Body of pancreas (tissue), 4 donors: ENCODE measurements at regions not wholly inside any gene's neighbourhood (a gene's known extent, or its start where the extent isn't known, plus 50 kb on each side); places are given as distances from the start of the nearest gene placed in this dataset.
"Not testable (repeated sequence)": the region's sequence is repeated elsewhere in the genome, so short reads cannot be mapped to it uniquely, and the experiment has no call there.

ENCODE experiments used
- ATAC-seq: fragments of 150-250 bp; one replicate; pipeline ENCODE4 v1.9.1; 2016
- DNase-seq, 4 donors: peaks; one replicate each; pipeline ENCODE4 v3.0.0-alpha.2; 2019
- H3K27ac ChIP-seq, 4 donors: fragments of 200-600 bp; sonication (generic); 1 replicate in 3 of 4; 2 replicates in 1 of 4; pipeline versions ENCODE4 v1.5.1 to v1.6.1; 2016 to 2019; ENCODE audit warnings: mild to moderate bottlenecking in 1 of 4, mixed read lengths in 1 of 4, moderate library complexity in 1 of 4
- H3K27me3 ChIP-seq, 2 donors: fragments of 200-600 bp; sonication (generic); one replicate each; pipeline ENCODE4 v1.6.0; 2016; ENCODE audit warnings: mild to moderate bottlenecking in 1 of 2
- H3K36me3 ChIP-seq, 2 donors: fragments of 200-600 bp; sonication (generic); replicated peaks in 1 of 2; 2 replicates each; pipeline ENCODE4 v1.5.1; 2016; ENCODE audit warnings: low read depth in 2 of 2; ENCODE audit not compliant: insufficient read depth in 1 of 2
- H3K4me1 ChIP-seq: fragments of 200-600 bp; sonication (generic); one replicate; pipeline ENCODE4 v1.6.0; 2016
- H3K4me3 ChIP-seq, 2 donors: fragments of 200-600 bp; sonication (generic); 1 replicate in 1 of 2; 2 replicates in 1 of 2; pipeline ENCODE4 v1.5.1; 2016 to 2019
- H3K9me3 ChIP-seq, 3 donors: fragments of 200-600 bp; sonication (generic); 1 replicate in 2 of 3; 2 replicates in 1 of 3; pipeline ENCODE4 v1.5.1; 2016
- CTCF ChIP-seq, 7 experiments: fragments of 450-650 bp in 4 of 7; fragments of 200-600 bp in 3 of 7; sonication (generic) in 3 of 7; IDR thresholded peaks; one replicate each; pipeline ENCODE4 v1.5.1; 2016 to 2019; ENCODE audit warnings: antibody characterized with exemption in 7 of 7
- POLR2A ChIP-seq, 3 donors: fragments of 450-650 bp; IDR thresholded peaks; one replicate each; pipeline ENCODE4 v1.6.1; 2016; ENCODE audit warnings: antibody characterized with exemption in 3 of 3, mild to moderate bottlenecking in 2 of 3
- WGBS, 2 donors: methylation state at CpG; one replicate each; pipeline ENCODE4 v1.1.5; 2017; 5-methylcytosine and 5-hydroxymethylcytosine counted together
- intact Hi-C: fragments of 100-400 bp; cut with DNase I; formaldehyde crosslinking; loops from one replicate; pipeline ENCODE4 v1.15.1; 2023

- intact Hi-C loops, result no loop called here
- Histone ChIP-seq H3K9me3 (no peaks in the 10 kb centered on the region), H3K4me3 (no peak overlapping the region), H3K27ac (peak overlapping the region; percentile 66 to 78 (median 74)), H3K27me3 (no peaks in the 10 kb centered on the region), H3K4me1 (peaks cover 32% of the 10 kb centered on the region), H3K36me3 (no peaks in the 10 kb centered on the region)
- WGBS, 2 donors, result 36 to 38% methylated on average over 3 of the region's 3 CpGs
- peak; percentile 28 for ATAC-seq
- DNase-seq, result peak in 3 of 4 donors; percentile 12 to 44 (median 23)
- TF ChIP-seq CTCF (IDR thresholded peaks at IDR 0.05) (peak in 2 of 7 experiments; percentile 18 to 28), POLR2A (IDR thresholded peaks at IDR 0.05) (no peak)
These were observed 557.1 kb upstream of the CHAC2 start for GRCh38 chr2:53210538-53210937.

GRCh38 chr2:53209679-53210458 is 557.7 kb upstream of the CHAC2 start:
- Histone ChIP-seq H3K9me3 (no peaks in the 10 kb centered on the region), H3K4me1 (peaks cover 36% of the 10 kb centered on the region), H3K4me3 (no peak overlapping the region), H3K27ac (peak overlapping the region in 3 of 4 donors; percentile 71 to 78 (median 76)), H3K36me3 (no peaks in the 10 kb centered on the region), H3K27me3 (no peaks in the 10 kb centered on the region)
- DNase-seq (peak in 1 of 4 donors; percentile 28), ATAC-seq (peak; percentile 58)
- intact Hi-C loops, result no loop called here
- no peak for TF ChIP-seq CTCF (IDR thresholded peaks at IDR 0.05)
- no peak for TF ChIP-seq POLR2A (IDR thresholded peaks at IDR 0.05)
- WGBS, 2 donors, result 32 to 35% methylated on average over 5 of the region's 5 CpGs

- ATAC-seq, result no peak
- WGBS, 2 donors, result 34 to 47% methylated on average over 4 of the region's 4 CpGs
These were observed 558.8 kb upstream of the CHAC2 start for GRCh38 chr2:53208815-53209214.

GRCh38 chr2:53206226-53206625 is 561.4 kb upstream of the CHAC2 start:
- 57 to 62% methylated on average over 1 of the region's 1 CpG for WGBS, 2 donors
- peaks cover 47% of the 10 kb centered on the region for H3K4me1 ChIP-seq
- ATAC-seq, intact Hi-C loops, H3K9me3 ChIP-seq, H3K27me3 ChIP-seq, H3K36me3 ChIP-seq, H3K4me3 ChIP-seq, DNase-seq: not testable (repeated sequence)
- peak overlapping the region in 1 of 4 donors; percentile 5 for H3K27ac ChIP-seq

More at GRCh38 chr2:53208815-53209214, 558.8 kb upstream of the CHAC2 start:
- Histone ChIP-seq H3K4me1 (peaks cover 36% of the 10 kb centered on the region), H3K36me3 (no peaks in the 10 kb centered on the region), H3K4me3 (no peak overlapping the region), H3K27me3 (no peaks in the 10 kb centered on the region), H3K9me3 (no peaks in the 10 kb centered on the region), H3K27ac (peak overlapping the region in 3 of 4 donors; percentile 63 to 78 (median 76))
- TF ChIP-seq CTCF (IDR thresholded peaks at IDR 0.05), result no peak
- no peak for TF ChIP-seq POLR2A (IDR thresholded peaks at IDR 0.05)
- no peak for DNase-seq
- intact Hi-C loops, result no loop called here

GRCh38 chr2:53202063-53202462 is 565.5 kb upstream of the CHAC2 start:
- TF ChIP-seq POLR2A (IDR thresholded peaks at IDR 0.05) (no peak), CTCF (IDR thresholded peaks at IDR 0.05) (peak in 6 of 7 experiments; percentile 16 to 72 (median 58))
- Histone ChIP-seq H3K36me3 (no peaks in the 10 kb centered on the region), H3K4me1 (peaks cover 59% of the 10 kb centered on the region), H3K27me3 (no peaks in the 10 kb centered on the region), H3K9me3 (no peaks in the 10 kb centered on the region), H3K4me3 (no peak overlapping the region), H3K27ac (peak overlapping the region in 3 of 4 donors; percentile 22 to 72 (median 59))
- intact Hi-C loops, result no loop called here
- WGBS, 2 donors, result 3 to 6% methylated on average over 3 of the region's 3 CpGs
- ATAC-seq (peak; percentile 97), DNase-seq (peak; percentile 72 to 88 (median 79))
